ENCODE measurements at regions not wholly inside any gene's neighbourhood (a gene's known extent, or its start where the extent isn't known, plus 50 kb on each side); places are given as distances from the start of the nearest gene placed in this dataset.

- Mint-ChIP-seq H3K4me1 (no peaks in the 10 kb centered on the region), H3K4me3 (no peak overlapping the region), H3K36me3 (ENCODE audit: low read depth) (no peaks in the 10 kb centered on the region), H3K27ac (ENCODE audit: unreplicated experiment) (no peak overlapping the region), H3K27me3 (ENCODE audit: low read depth) (no peaks in the 10 kb centered on the region), H3K9me3 (no peaks in the 10 kb centered on the region)
- TF ChIP-seq, protein P1, sequence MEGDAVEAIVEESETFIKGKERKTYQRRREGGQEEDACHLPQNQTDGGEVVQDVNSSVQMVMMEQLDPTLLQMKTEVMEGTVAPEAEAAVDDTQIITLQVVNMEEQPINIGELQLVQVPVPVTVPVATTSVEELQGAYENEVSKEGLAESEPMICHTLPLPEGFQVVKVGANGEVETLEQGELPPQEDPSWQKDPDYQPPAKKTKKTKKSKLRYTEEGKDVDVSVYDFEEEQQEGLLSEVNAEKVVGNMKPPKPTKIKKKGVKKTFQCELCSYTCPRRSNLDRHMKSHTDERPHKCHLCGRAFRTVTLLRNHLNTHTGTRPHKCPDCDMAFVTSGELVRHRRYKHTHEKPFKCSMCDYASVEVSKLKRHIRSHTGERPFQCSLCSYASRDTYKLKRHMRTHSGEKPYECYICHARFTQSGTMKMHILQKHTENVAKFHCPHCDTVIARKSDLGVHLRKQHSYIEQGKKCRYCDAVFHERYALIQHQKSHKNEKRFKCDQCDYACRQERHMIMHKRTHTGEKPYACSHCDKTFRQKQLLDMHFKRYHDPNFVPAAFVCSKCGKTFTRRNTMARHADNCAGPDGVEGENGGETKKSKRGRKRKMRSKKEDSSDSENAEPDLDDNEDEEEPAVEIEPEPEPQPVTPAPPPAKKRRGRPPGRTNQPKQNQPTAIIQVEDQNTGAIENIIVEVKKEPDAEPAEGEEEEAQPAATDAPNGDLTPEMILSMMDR (conservative IDR thresholded peaks at IDR 0.05), result no peak
- DNase-seq (ENCODE audit: low read depth, low spot score), result no peak
Measured at GRCh38 chr4:20478412-20478811, 221.8 kb upstream of the PACRGL start.

GRCh38 chr4:20480165-20480947, 219.9 kb upstream of the PACRGL start:
- TF ChIP-seq, protein P1 (conservative IDR thresholded peaks at IDR 0.05), result no peak
- no peak for DNase-seq (ENCODE audit: low read depth, low spot score)
- no peaks in the 10 kb centered on the region for H3K9me3 Mint-ChIP-seq
- H3K4me1 Mint-ChIP-seq, result no peaks in the 10 kb centered on the region
- H3K36me3 Mint-ChIP-seq (ENCODE audit: low read depth), result no peaks in the 10 kb centered on the region
- H3K27ac Mint-ChIP-seq (ENCODE audit: unreplicated experiment), result no peak overlapping the region
- H3K27me3 Mint-ChIP-seq (ENCODE audit: low read depth), result no peaks in the 10 kb centered on the region
- peak overlapping the region; percentile 26 for H3K4me3 Mint-ChIP-seq

DNA sequence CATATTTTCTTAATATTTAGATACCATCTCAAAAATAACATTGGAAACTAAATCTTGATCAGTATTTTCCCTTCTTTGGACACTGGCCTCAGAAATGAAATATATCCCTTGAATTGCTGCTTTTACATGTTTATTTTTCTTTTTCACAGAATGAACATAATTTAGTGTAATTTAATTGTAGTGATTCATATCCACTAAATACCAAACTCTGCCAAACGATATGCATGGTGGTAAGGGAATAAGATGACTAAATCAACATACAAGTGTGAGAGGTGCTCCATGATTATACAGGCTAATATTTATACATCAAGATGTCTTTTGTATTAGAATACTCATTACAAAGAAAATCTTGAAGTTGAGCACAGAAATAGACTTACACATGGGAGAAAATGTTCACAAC, 216.8 kb upstream of the PACRGL start:
- Mint-ChIP-seq H3K4me1 (no peaks in the 10 kb centered on the region), H3K4me3 (no peak overlapping the region), H3K9me3 (no peaks in the 10 kb centered on the region), H3K27ac (ENCODE audit: unreplicated experiment) (no peak overlapping the region), H3K36me3 (ENCODE audit: low read depth) (no peaks in the 10 kb centered on the region), H3K27me3 (ENCODE audit: low read depth) (no peaks in the 10 kb centered on the region)
- DNase-seq (ENCODE audit: low read depth, low spot score), result no peak
- TF ChIP-seq, protein P1 (conservative IDR thresholded peaks at IDR 0.05), result no peak

GRCh38 chr4:20486433-20486832, 213.8 kb upstream of the PACRGL start:
- Mint-ChIP-seq H3K27me3 (ENCODE audit: low read depth) (no peaks in the 10 kb centered on the region), H3K9me3 (no peaks in the 10 kb centered on the region), H3K27ac (ENCODE audit: unreplicated experiment) (no peak overlapping the region), H3K36me3 (ENCODE audit: low read depth) (no peaks in the 10 kb centered on the region), H3K4me3 (no peak overlapping the region), H3K4me1 (no peaks in the 10 kb centered on the region)
- TF ChIP-seq, protein P1 (conservative IDR thresholded peaks at IDR 0.05), result no peak
- no peak for DNase-seq (ENCODE audit: low read depth, low spot score)

DNA sequence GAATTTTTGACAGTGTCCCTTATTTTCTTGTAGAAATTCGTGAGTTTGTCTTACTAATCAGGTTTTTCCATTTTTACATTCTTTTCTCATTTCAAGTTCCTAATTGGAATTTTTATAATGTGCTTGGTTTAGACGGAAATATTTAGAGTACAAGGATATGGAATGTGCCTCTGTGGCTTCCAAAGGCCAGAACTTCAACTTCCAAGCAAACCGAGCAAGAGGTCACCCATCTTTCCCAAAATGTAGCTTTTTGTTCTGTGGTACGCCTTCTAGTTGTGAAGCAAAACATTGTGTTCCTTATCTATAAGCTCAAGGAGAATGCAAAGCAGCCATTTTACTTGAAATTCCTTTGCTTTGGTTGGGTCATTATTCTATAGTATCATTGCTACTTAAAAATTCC, 212.8 kb upstream of the PACRGL start:
- Mint-ChIP-seq H3K27ac (ENCODE audit: unreplicated experiment) (no peak overlapping the region), H3K4me1 (no peaks in the 10 kb centered on the region), H3K27me3 (ENCODE audit: low read depth) (no peaks in the 10 kb centered on the region), H3K9me3 (no peaks in the 10 kb centered on the region), H3K36me3 (ENCODE audit: low read depth) (no peaks in the 10 kb centered on the region), H3K4me3 (no peak overlapping the region)
- TF ChIP-seq, protein P1 (conservative IDR thresholded peaks at IDR 0.05), result no peak
- DNase-seq (ENCODE audit: low read depth, low spot score), result no peak

Data from neural crest cell (in vitro differentiated cells).